H1 (cell line): ENCODE measurements at regions not wholly inside any gene's neighbourhood (a gene's known extent, or its start where the extent isn't known, plus 50 kb on each side); places are given as distances from the start of the nearest gene placed in this dataset.

Experiments used
- CTCF ChIA-PET: fragments of 300-600 bp; sonication (Branson Sonifier 250); formaldehyde crosslinking; loops from one replicate; lab custom pipeline; 2021; ENCODE audit not compliant: partially characterized antibody; lab: Charles Lee
- POLR2A ChIA-PET: fragments of 300-600 bp; sonication (Branson Sonifier 250); formaldehyde crosslinking; loops from one replicate; lab custom pipeline; 2021; ENCODE audit warnings: inconsistent platforms; ENCODE audit not compliant: partially characterized antibody; lab: Charles Lee
- DNase-seq, 2 experiments: peaks; one replicate each; pipeline versions ENCODE4 v3.0.0 to v3.0.0-alpha.2; 2010 to 2022; ENCODE audit warnings: low spot score in 2 of 2, low read depth in 1 of 2, mixed read lengths in 1 of 2
- FAIRE-seq: peaks from 2 replicates; lab custom pipeline; 2011; peaks lifted over from hg19 to GRCh38; lab: Jason Lieb, UNC
- H2AFZ ChIP-seq: 2 replicates; pipeline ENCODE4 v1.8.1; 2012; ENCODE audit warnings: low read length, inconsistent platforms
- H2AK5ac ChIP-seq: 2 replicates; pipeline ENCODE4 v1.6.1; 2013; ENCODE audit warnings: low read depth, low read length
- H2BK120ac ChIP-seq: replicated peaks from 2 replicates; pipeline ENCODE3; 2013; ENCODE audit warnings: low read depth, low read length, inconsistent platforms
- H2BK12ac ChIP-seq: 2 replicates; pipeline ENCODE4 v1.6.1; 2013; ENCODE audit warnings: low read depth, low read length
- H2BK15ac ChIP-seq: 2 replicates; pipeline ENCODE4 v1.6.1; 2013; ENCODE audit warnings: low read length
- H2BK20ac ChIP-seq: 2 replicates; pipeline ENCODE4 v1.6.1; 2013; ENCODE audit warnings: low read length
- H2BK5ac ChIP-seq: 2 replicates; pipeline ENCODE4 v1.6.1; 2013; ENCODE audit warnings: low read depth, low read length
- H3K14ac ChIP-seq: 2 replicates; pipeline ENCODE4 v1.6.1; 2013; ENCODE audit warnings: inconsistent platforms; ENCODE audit not compliant: insufficient read length
- H3K18ac ChIP-seq: 2 replicates; pipeline ENCODE4 v1.6.1; 2013; ENCODE audit warnings: low read length; ENCODE audit errors: extremely low read depth
- H3K23ac ChIP-seq: 2 replicates; pipeline ENCODE4 v1.6.1; 2013; ENCODE audit warnings: inconsistent platforms; ENCODE audit not compliant: insufficient read length
- H3K23me2 ChIP-seq: 2 replicates; pipeline ENCODE4 v1.6.1; 2013; ENCODE audit warnings: low read depth, low read length
- H3K27ac ChIP-seq: 2 replicates; pipeline ENCODE4 v1.6.1; 2011; ENCODE audit warnings: low read depth, low read length, inconsistent platforms
- H3K27me3 ChIP-seq, 4 experiments: replicated peaks in 1 of 4; 1 replicate in 1 of 4; 2 replicates in 3 of 4; pipeline versions ENCODE4 v1.6.1 to v1.8.1; 2011 to 2013; ENCODE audit warnings: low read length in 3 of 4, mild to moderate bottlenecking in 3 of 4, inconsistent platforms in 2 of 4, mixed read lengths in 2 of 4, moderate library complexity in 1 of 4; ENCODE audit not compliant: control insufficient read depth in 3 of 4, insufficient read depth in 3 of 4; ENCODE audit errors: extremely low read depth in 1 of 4
- H3K36me3 ChIP-seq, 4 experiments: 2 replicates each; pipeline versions ENCODE4 v1.6.1 to v1.8.1; 2011 to 2013; ENCODE audit warnings: mild to moderate bottlenecking in 4 of 4, low read length in 3 of 4, moderate library complexity in 2 of 4, control low read depth in 1 of 4, inconsistent platforms in 1 of 4; ENCODE audit not compliant: insufficient read depth in 4 of 4, control insufficient read depth in 2 of 4
- H3K4ac ChIP-seq: replicated peaks from 2 replicates; pipeline ENCODE3; 2013; ENCODE audit warnings: low read length, low read depth, mixed read lengths, inconsistent platforms; ENCODE audit not compliant: insufficient read length
- H3K4me1 ChIP-seq, 4 experiments: replicated peaks in 1 of 4; 1 replicate in 1 of 4; 2 replicates in 3 of 4; pipeline versions ENCODE4 v1.6.1 to v1.8.1; 2011 to 2013; ENCODE audit warnings: low read length in 3 of 4, inconsistent platforms in 2 of 4, mixed read lengths in 1 of 4; ENCODE audit not compliant: insufficient read depth in 4 of 4, control insufficient read depth in 3 of 4
- H3K4me2 ChIP-seq, 2 experiments: 2 replicates each; pipeline versions ENCODE4 v1.6.1 to v1.8.1; 2011 to 2013; ENCODE audit warnings: low read depth in 2 of 2, low read length in 2 of 2, control low read depth in 1 of 2, inconsistent platforms in 1 of 2, mild to moderate bottlenecking in 1 of 2; ENCODE audit not compliant: insufficient read depth in 1 of 2
- H3K4me3 ChIP-seq, 4 experiments: fragments of 200-600, 300-600 bp in 1 of 4; sonication (generic), shearing (Covaris generic), sonication (Bioruptor Twin) in 1 of 4; 2 replicates each; pipeline versions ENCODE4 v1.5.1 to v1.8.1; 2011 to 2016; ENCODE audit warnings: low read length in 4 of 4, low read depth in 3 of 4, control low read depth in 2 of 4, inconsistent platforms in 2 of 4, mild to moderate bottlenecking in 2 of 4, mixed read lengths in 1 of 4, moderate library complexity in 1 of 4; ENCODE audit not compliant: insufficient read depth in 2 of 4; ENCODE audit errors: extremely low read depth in 1 of 4
- H3K56ac ChIP-seq: replicated peaks from 2 replicates; pipeline ENCODE3; 2013; ENCODE audit warnings: low read depth, mild to moderate bottlenecking, mixed read lengths, low read length, inconsistent platforms; ENCODE audit not compliant: insufficient read length
- H3K79me1 ChIP-seq: 2 replicates; pipeline ENCODE4 v1.6.1; 2013; ENCODE audit warnings: low read depth, low read length, control low read depth
- H3K79me2 ChIP-seq, 2 experiments: 2 replicates each; pipeline versions ENCODE4 v1.6.1 to v1.8.1; 2012 to 2013; ENCODE audit warnings: low read length in 2 of 2, mild to moderate bottlenecking in 2 of 2, inconsistent platforms in 1 of 2; ENCODE audit not compliant: insufficient read depth in 2 of 2, control insufficient read depth in 1 of 2
- H3K9ac ChIP-seq, 4 experiments: replicated peaks in 1 of 4; 1 replicate in 1 of 4; 2 replicates in 3 of 4; pipeline versions ENCODE4 v1.6.1 to v1.8.1; 2011 to 2013; ENCODE audit warnings: low read depth in 3 of 4, low read length in 3 of 4, control low read depth in 2 of 4, mild to moderate bottlenecking in 2 of 4, moderate library complexity in 2 of 4, inconsistent platforms in 1 of 4; ENCODE audit errors: extremely low read depth in 1 of 4
- H3K9me3 ChIP-seq, 2 experiments: 2 replicates each; pipeline versions ENCODE4 v1.6.1 to v1.8.1; 2012 to 2013; ENCODE audit warnings: mild to moderate bottlenecking in 2 of 2, moderate library complexity in 2 of 2, control low read depth in 1 of 2, inconsistent platforms in 1 of 2, low read depth in 1 of 2, low read length in 1 of 2, mixed read lengths in 1 of 2; ENCODE audit not compliant: insufficient read depth in 2 of 2
- H4K20me1 ChIP-seq, 2 experiments: replicated peaks in 1 of 2; 2 replicates each; pipeline versions ENCODE3 to v1.8.1; 2011 to 2013; ENCODE audit warnings: inconsistent platforms in 2 of 2, low read length in 2 of 2, mild to moderate bottlenecking in 1 of 2; ENCODE audit not compliant: insufficient read depth in 2 of 2, control insufficient read depth in 1 of 2
- H4K5ac ChIP-seq: 2 replicates; pipeline ENCODE4 v1.6.1; 2013; ENCODE audit warnings: low read length, low read depth, mixed read lengths, inconsistent platforms; ENCODE audit not compliant: insufficient read length
- H4K8ac ChIP-seq: 2 replicates; pipeline ENCODE4 v1.8.0; 2013; ENCODE audit warnings: mild to moderate bottlenecking, moderate library complexity, low read length, inconsistent platforms; ENCODE audit not compliant: insufficient read depth; ENCODE audit errors: extremely low read depth
- H4K91ac ChIP-seq: replicated peaks from 2 replicates; pipeline ENCODE3; 2013; ENCODE audit warnings: low read length, mixed read lengths, inconsistent platforms; ENCODE audit not compliant: insufficient read length
- GABPA ChIP-seq: IDR thresholded peaks from 2 replicates; pipeline ENCODE4 v1.6.1; 2011; ENCODE audit warnings: mild to moderate bottlenecking, low read length, moderate library complexity, borderline replicate concordance; ENCODE audit not compliant: insufficient read depth
- SIX5 ChIP-seq: IDR thresholded peaks from 2 replicates; pipeline ENCODE4 v1.6.1; 2011; ENCODE audit warnings: mild to moderate bottlenecking, low read depth, low read length
- TEAD4 ChIP-seq: IDR thresholded peaks from 2 replicates; pipeline ENCODE4 v1.6.1; 2012; ENCODE audit warnings: low read depth, low read length, inconsistent platforms, mixed read lengths
- TF ChIP-seq, protein P1 (sequence below): IDR thresholded peaks from 2 replicates; pipeline ENCODE4 v1.6.1; 2012; ENCODE audit warnings: inconsistent platforms

DNA sequence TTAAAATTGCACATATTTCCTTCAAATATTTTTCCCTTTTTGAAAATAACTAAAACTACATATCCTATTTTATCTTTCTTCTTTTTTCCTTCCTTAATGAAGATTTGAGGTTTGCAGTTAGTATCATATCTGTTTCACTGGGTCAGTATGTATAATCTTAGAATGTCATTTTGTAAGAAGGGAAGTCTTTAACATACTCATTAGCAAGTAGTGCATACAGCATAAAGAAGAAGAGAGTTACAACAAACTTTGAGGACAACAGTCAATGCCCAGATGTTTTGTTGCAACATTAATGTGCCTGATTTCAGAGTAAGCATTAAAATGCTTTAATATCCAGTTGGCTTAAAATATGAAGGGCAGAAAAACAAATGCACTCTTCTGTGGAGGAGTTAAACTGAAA lies 176.9 kb upstream of the FBXO33 start:
- no peak overlapping the region for H3K9ac ChIP-seq
- no peaks in the 10 kb centered on the region for H3K79me2 ChIP-seq
- H3K27ac ChIP-seq: no peak overlapping the region
- H2AFZ ChIP-seq: no peak overlapping the region
- no peaks in the 10 kb centered on the region for H3K79me1 ChIP-seq
- H2BK12ac ChIP-seq: no peak overlapping the region
- no peak overlapping the region for H4K8ac ChIP-seq
- H4K91ac ChIP-seq: no peak overlapping the region
- no peak overlapping the region for H3K56ac ChIP-seq
- H3K23ac ChIP-seq: no peak overlapping the region
- no peaks in the 10 kb centered on the region for H3K27me3 ChIP-seq
- no peak overlapping the region for H2BK120ac ChIP-seq
- no peaks in the 10 kb centered on the region; the same call in 1 of the 2 replicates for H3K23me2 ChIP-seq
- no peak for TF ChIP-seq TEAD4
- no peak for TF ChIP-seq GABPA
- TF ChIP-seq, protein P1, sequence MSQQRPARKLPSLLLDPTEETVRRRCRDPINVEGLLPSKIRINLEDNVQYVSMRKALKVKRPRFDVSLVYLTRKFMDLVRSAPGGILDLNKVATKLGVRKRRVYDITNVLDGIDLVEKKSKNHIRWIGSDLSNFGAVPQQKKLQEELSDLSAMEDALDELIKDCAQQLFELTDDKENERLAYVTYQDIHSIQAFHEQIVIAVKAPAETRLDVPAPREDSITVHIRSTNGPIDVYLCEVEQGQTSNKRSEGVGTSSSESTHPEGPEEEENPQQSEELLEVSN: no peak
- no peak for TF ChIP-seq SIX5
- TF ChIP-seq, all 59 proteins: peak for 0
- ChIA-PET CTCF (no interaction called here), POLR2A (no interaction called here)
- Histone ChIP-seq H4K20me1 (no peaks in the 10 kb centered on the region), H3K14ac (no peak overlapping the region), H3K4me1 (no peaks in the 10 kb centered on the region), H3K4me2 (no peak overlapping the region), H3K4me3 (no peak overlapping the region), H2AK5ac (no peak overlapping the region), H2BK5ac (no peak overlapping the region), H3K18ac (no peak overlapping the region), H3K4ac (no peak overlapping the region), H2BK20ac (no peak overlapping the region), H3K9me3 (no peaks in the 10 kb centered on the region), H4K5ac (no peak overlapping the region), H2BK15ac (no peak overlapping the region), H3K36me3 (no peaks in the 10 kb centered on the region)
- DNase-seq: no peak
- no peak for FAIRE-seq
